Loucy (cell line): ENCODE measurements at regions not wholly inside any gene's neighbourhood (a gene's known extent, or its start where the extent isn't known, plus 50 kb on each side); places are given as distances from the start of the nearest gene placed in this dataset.

Source experiments
- H2AFZ ChIP-seq: fragments of 200-600 bp; sonication (generic); 2 replicates; pipeline ENCODE4 v1.6.0; 2016; ENCODE audit warnings: antibody characterized with exemption, mild to moderate bottlenecking, low read length, moderate library complexity
- H3F3A ChIP-seq: fragments of 200-600 bp; 2 replicates; pipeline ENCODE4 v1.6.0; 2016; ENCODE audit warnings: antibody characterized with exemption, low read depth, mild to moderate bottlenecking
- H3K27me3 ChIP-seq: fragments of 200-600 bp; sonication (generic); 2 replicates; pipeline ENCODE4 v1.6.1; 2014; ENCODE audit warnings: low read length, mild to moderate bottlenecking; ENCODE audit not compliant: insufficient read depth, poor library complexity, severe bottlenecking
- H3K36me3 ChIP-seq: fragments of 200-600 bp; sonication (generic); 2 replicates; pipeline ENCODE4 v1.6.1; 2016; ENCODE audit warnings: low read length; ENCODE audit not compliant: insufficient read depth
- H3K4me1 ChIP-seq: fragments of 200-600 bp; sonication (generic); 2 replicates; pipeline ENCODE4 v1.5.1; 2014; ENCODE audit warnings: low read length, mild to moderate bottlenecking; ENCODE audit not compliant: insufficient read depth, poor library complexity, severe bottlenecking
- H3K4me2 ChIP-seq: fragments of 200-600 bp; sonication (generic); 2 replicates; pipeline ENCODE4 v1.6.0; 2014; ENCODE audit warnings: antibody characterized with exemption, low read length, low read depth, mild to moderate bottlenecking; ENCODE audit not compliant: poor library complexity, severe bottlenecking
- H3K4me3 ChIP-seq: fragments of 200-600 bp; sonication (generic); 2 replicates; pipeline ENCODE4 v1.5.1; 2014; ENCODE audit warnings: low read length, mild to moderate bottlenecking, mixed read lengths; ENCODE audit not compliant: poor library complexity, severe bottlenecking
- H3K79me2 ChIP-seq: fragments of 200-600 bp; sonication (generic); 2 replicates; pipeline ENCODE4 v1.6.1; 2014; ENCODE audit warnings: low read length; ENCODE audit not compliant: insufficient read depth
- H3K9ac ChIP-seq: fragments of 200-600 bp; sonication (generic); 2 replicates; pipeline ENCODE4 v1.6.0; 2014; ENCODE audit warnings: mild to moderate bottlenecking, low read depth, low read length, moderate library complexity; ENCODE audit not compliant: poor library complexity, severe bottlenecking
- H3K9me2 ChIP-seq: fragments of 200-600 bp; sonication (generic); replicated peaks from 2 replicates; pipeline ENCODE4 v1.6.1; 2016; ENCODE audit warnings: low read depth, low read length, mixed read lengths
- H3K9me3 ChIP-seq: fragments of 200-600 bp; sonication (generic); 2 replicates; pipeline ENCODE4 v1.6.1; 2014; ENCODE audit warnings: mild to moderate bottlenecking, antibody characterized with exemption, low read length, low read depth; ENCODE audit not compliant: insufficient read depth
- H4K20me1 ChIP-seq: fragments of 200-600 bp; sonication (generic); 2 replicates; pipeline ENCODE4 v1.6.0; 2014; ENCODE audit warnings: antibody characterized with exemption, low read length, mild to moderate bottlenecking; ENCODE audit not compliant: insufficient read depth, poor library complexity, severe bottlenecking
- EZH2phosphoT487 ChIP-seq: fragments of 200-600 bp; IDR thresholded peaks from 2 replicates; pipeline ENCODE4 v1.6.1; 2018; ENCODE audit warnings: antibody characterized with exemption, mild to moderate bottlenecking, moderate library complexity, borderline replicate concordance
- TF ChIP-seq, protein P1 (sequence below): fragments of 200-600 bp; sonication (generic); conservative IDR thresholded peaks from 2 replicates; pipeline ENCODE4 v1.5.1; 2014; ENCODE audit warnings: mild to moderate bottlenecking, antibody characterized with exemption, low read length

DNA sequence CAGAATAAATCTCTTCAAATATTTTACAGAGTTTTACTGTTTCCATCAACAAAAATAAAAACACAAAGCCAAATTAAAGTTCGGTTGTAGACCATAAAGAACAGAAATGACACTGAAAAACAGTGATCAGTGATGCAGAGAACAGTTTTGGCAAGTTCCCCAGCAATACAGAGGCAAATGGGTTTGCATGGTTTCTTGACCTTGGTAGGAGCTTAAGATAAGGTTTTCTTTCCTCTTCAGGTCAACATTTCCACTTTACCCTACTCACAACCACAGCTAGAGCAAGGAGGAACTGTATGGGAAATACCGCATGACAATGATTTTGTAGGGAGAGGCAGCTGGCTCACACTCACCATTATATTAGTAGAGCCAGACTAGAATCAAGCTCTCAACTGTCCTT lies 199.5 kb downstream of the SH2D4B start:
- no peak for TF ChIP-seq EZH2phosphoT487
- TF ChIP-seq, protein P1, sequence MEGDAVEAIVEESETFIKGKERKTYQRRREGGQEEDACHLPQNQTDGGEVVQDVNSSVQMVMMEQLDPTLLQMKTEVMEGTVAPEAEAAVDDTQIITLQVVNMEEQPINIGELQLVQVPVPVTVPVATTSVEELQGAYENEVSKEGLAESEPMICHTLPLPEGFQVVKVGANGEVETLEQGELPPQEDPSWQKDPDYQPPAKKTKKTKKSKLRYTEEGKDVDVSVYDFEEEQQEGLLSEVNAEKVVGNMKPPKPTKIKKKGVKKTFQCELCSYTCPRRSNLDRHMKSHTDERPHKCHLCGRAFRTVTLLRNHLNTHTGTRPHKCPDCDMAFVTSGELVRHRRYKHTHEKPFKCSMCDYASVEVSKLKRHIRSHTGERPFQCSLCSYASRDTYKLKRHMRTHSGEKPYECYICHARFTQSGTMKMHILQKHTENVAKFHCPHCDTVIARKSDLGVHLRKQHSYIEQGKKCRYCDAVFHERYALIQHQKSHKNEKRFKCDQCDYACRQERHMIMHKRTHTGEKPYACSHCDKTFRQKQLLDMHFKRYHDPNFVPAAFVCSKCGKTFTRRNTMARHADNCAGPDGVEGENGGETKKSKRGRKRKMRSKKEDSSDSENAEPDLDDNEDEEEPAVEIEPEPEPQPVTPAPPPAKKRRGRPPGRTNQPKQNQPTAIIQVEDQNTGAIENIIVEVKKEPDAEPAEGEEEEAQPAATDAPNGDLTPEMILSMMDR = no peak

DNA sequence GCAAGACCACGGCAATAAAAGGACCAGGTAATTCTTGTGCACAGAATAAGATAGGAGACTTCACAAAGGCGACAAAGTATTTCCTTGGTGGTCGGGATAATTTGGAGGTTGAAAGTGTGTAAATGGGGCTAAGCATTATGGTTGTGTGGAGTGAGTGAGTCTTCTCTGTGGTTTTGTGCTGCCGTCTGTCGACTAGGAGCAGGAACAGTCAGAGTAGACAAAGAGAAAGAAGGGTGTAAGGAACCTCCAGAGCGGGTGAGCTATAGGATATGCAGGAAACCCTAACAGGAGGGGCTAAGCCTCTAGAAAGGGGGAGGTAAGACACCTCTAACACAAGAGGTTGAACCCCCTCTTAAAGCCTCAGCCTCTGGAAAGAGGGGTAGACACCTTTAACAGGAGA lies 201.6 kb downstream of the SH2D4B start:
- no peak overlapping the region for H2AFZ ChIP-seq

More for the DNA sequence above, 199.5 kb downstream of the SH2D4B start:
- Histone ChIP-seq H3K9me2 (no peaks in the 10 kb centered on the region), H3K4me3 (no peak overlapping the region), H3K9ac (no peak overlapping the region), H3K36me3 (no peaks in the 10 kb centered on the region), H4K20me1 (no peaks in the 10 kb centered on the region), H3K4me2 (no peak overlapping the region), H3K4me1 (no peaks in the 10 kb centered on the region), H3K9me3 (no peaks in the 10 kb centered on the region), H3K79me2 (no peaks in the 10 kb centered on the region), H2AFZ (no peak overlapping the region), H3F3A (no peaks in the 10 kb centered on the region), H3K27me3 (no peaks in the 10 kb centered on the region)

DNA sequence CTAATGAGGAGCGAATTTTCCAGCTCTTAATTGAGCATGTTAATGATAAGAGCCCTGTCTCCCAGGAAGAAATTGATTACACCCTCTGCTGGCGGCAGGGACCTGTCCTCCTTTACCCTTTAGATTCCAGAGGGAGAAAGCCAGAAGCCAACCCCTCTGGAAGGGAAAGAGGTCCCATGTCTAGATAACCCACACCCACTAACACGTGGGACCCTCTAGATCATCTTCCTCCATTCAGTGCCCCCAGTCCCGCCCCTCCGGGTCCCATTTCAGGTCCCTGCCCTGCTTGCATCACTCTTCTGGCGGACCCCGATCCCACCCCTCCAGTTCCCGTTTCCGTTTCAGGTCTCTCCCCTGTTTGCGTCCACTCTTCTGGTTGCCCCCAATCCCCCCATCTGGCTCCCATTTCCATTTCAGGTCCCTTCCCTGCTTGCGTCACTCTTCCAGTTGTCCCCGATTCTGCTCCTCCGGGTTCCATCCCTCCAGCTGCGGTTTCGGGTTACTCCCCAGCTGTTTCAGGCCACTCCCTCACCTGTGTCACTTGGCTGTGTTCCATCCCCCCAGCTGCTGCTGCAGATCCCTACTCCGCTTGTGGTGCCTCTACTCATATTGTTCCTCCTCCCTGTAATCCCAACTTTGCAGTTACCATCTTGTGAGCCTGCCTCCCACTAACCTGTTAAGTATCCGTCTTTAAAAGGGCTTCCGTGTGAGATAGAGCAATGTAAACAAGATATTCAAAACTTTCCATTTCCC lies 202.4 kb downstream of the SH2D4B start:
- no peaks in the 10 kb centered on the region for H3K79me2 ChIP-seq
- H3K9ac ChIP-seq = no peak overlapping the region
- H3K4me2 ChIP-seq = no peak overlapping the region
- H3F3A ChIP-seq = no peaks in the 10 kb centered on the region
- no peak overlapping the region for H3K4me3 ChIP-seq
- no peak overlapping the region for H2AFZ ChIP-seq
- no peaks in the 10 kb centered on the region for H3K4me1 ChIP-seq
- no peaks in the 10 kb centered on the region for H3K36me3 ChIP-seq
- H4K20me1 ChIP-seq = no peaks in the 10 kb centered on the region
- no peaks in the 10 kb centered on the region for H3K9me2 ChIP-seq
- no peaks in the 10 kb centered on the region for H3K27me3 ChIP-seq
- no peaks in the 10 kb centered on the region for H3K9me3 ChIP-seq
- TF ChIP-seq EZH2phosphoT487 = no peak
- TF ChIP-seq, protein P1 = no peak

More for the DNA sequence above, 201.6 kb downstream of the SH2D4B start:
- Histone ChIP-seq H3K79me2 (no peaks in the 10 kb centered on the region), H3K4me3 (no peak overlapping the region), H3K9me2 (no peaks in the 10 kb centered on the region), H3K9ac (no peak overlapping the region), H3K4me2 (no peak overlapping the region), H4K20me1 (no peaks in the 10 kb centered on the region), H3K27me3 (no peaks in the 10 kb centered on the region), H3K36me3 (no peaks in the 10 kb centered on the region), H3K9me3 (no peaks in the 10 kb centered on the region), H3F3A (no peaks in the 10 kb centered on the region), H3K4me1 (no peaks in the 10 kb centered on the region)
- no peak for TF ChIP-seq EZH2phosphoT487
- TF ChIP-seq, protein P1 = no peak
